ENCODE measurements at regions not wholly inside any gene's neighbourhood (a gene's known extent, or its start where the extent isn't known, plus 50 kb on each side); places are given as distances from the start of the nearest gene placed in this dataset.

- no peak for DNase-seq (ENCODE audit: low spot score in 2 of 2, unreplicated experiment in 2 of 2)
- Mint-ChIP-seq H3K27me3 (ENCODE audit: low read depth) (no peaks in the 10 kb centered on the region), H3K4me1 (peaks cover 4% of the 10 kb centered on the region), H3K36me3 (no peaks in the 10 kb centered on the region), H3K4me3 (no peak overlapping the region), H3K27ac (peak overlapping the region; percentile 25), H3K9me3 (peaks cover 19% of the 10 kb centered on the region)
- no peak for TF ChIP-seq CTCF (IDR thresholded peaks at IDR 0.05; ENCODE audit: unreplicated experiment)
These were observed 158.6 kb upstream of the CARD18 start for GRCh38 chr11:105298174-105298573.

DNA sequence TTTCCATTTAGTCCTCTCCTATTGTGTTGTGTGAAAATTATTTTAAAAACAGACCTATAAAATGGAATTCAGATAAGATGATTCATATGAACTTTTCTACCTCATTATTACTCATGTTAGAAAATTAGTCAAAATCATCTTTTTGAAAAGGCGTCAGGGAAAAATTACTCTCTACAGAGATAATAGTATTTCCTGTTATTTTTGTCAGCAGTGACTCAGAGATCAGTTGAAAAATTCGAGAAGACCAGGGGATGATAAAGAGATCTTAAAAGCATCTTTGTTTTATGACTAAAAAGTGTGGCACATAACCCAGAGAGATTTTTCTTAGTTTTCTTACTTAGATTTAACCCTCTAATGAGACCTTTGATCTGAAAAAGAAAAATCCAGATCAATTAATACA is 157.9 kb upstream of the CARD18 start:
- H3K4me1 Mint-ChIP-seq, result peaks cover 4% of the 10 kb centered on the region
- DNase-seq (ENCODE audit: low spot score in 2 of 2, unreplicated experiment in 2 of 2), result no peak
- H3K4me3 Mint-ChIP-seq, result no peak overlapping the region
- no peaks in the 10 kb centered on the region for H3K27me3 Mint-ChIP-seq (ENCODE audit: low read depth)
- H3K36me3 Mint-ChIP-seq, result peaks cover 2% of the 10 kb centered on the region
- peaks cover 25% of the 10 kb centered on the region for H3K9me3 Mint-ChIP-seq
- no peak for TF ChIP-seq CTCF (IDR thresholded peaks at IDR 0.05; ENCODE audit: unreplicated experiment)
- H3K27ac Mint-ChIP-seq, result peak overlapping the region; percentile 43

- no peak for DNase-seq (ENCODE audit: low spot score in 2 of 2, unreplicated experiment in 2 of 2)
- H3K9me3 Mint-ChIP-seq, result peaks cover 28% of the 10 kb centered on the region
- H3K36me3 Mint-ChIP-seq, result peaks cover 2% of the 10 kb centered on the region
- peaks cover 4% of the 10 kb centered on the region for H3K4me1 Mint-ChIP-seq
- H3K4me3 Mint-ChIP-seq, result no peak overlapping the region
- no peak overlapping the region for H3K27ac Mint-ChIP-seq
- TF ChIP-seq CTCF (IDR thresholded peaks at IDR 0.05; ENCODE audit: unreplicated experiment), result no peak
- no peaks in the 10 kb centered on the region for H3K27me3 Mint-ChIP-seq (ENCODE audit: low read depth)
These were observed 157.2 kb upstream of the CARD18 start for GRCh38 chr11:105296806-105297205.

- peaks cover 29% of the 10 kb centered on the region for H3K9me3 Mint-ChIP-seq
- H3K27ac Mint-ChIP-seq, result no peak overlapping the region
- peaks cover 2% of the 10 kb centered on the region for H3K36me3 Mint-ChIP-seq
- H3K27me3 Mint-ChIP-seq (ENCODE audit: low read depth), result no peaks in the 10 kb centered on the region
- H3K4me3 Mint-ChIP-seq, result no peak overlapping the region
- no peak for DNase-seq (ENCODE audit: low spot score in 2 of 2, unreplicated experiment in 2 of 2)
- peaks cover 4% of the 10 kb centered on the region for H3K4me1 Mint-ChIP-seq
- TF ChIP-seq CTCF (IDR thresholded peaks at IDR 0.05; ENCODE audit: unreplicated experiment), result no peak
These were observed 156.8 kb upstream of the CARD18 start for GRCh38 chr11:105296386-105296785.

DNA sequence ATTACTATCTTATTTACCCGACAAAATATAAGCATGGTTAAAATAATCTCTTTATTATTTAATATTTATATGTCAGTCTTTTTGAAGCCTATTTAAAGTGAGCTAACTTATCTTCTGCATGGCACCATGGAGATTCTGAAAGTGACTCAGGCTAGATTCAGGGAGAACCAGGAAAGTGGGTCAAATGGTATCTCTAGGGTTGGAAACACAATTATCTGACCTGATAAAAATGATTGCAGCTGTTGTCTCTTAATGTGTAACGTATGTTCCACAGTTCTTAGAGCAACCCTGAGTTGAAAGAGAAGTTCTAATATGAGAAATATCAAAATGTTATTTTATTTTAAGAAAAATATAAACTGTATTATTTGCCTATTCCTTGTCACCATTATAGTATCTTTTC is 143.1 kb upstream of the CARD18 start:
- DNase-seq (ENCODE audit: low spot score in 2 of 2, unreplicated experiment in 2 of 2), result no peak
- peak overlapping the region; percentile 59 for H3K27ac Mint-ChIP-seq
- peaks cover 2% of the 10 kb centered on the region for H3K36me3 Mint-ChIP-seq
- H3K9me3 Mint-ChIP-seq, result peaks cover 28% of the 10 kb centered on the region
- no peaks in the 10 kb centered on the region for H3K27me3 Mint-ChIP-seq (ENCODE audit: low read depth)
- H3K4me3 Mint-ChIP-seq, result no peak overlapping the region
- no peak for TF ChIP-seq CTCF (IDR thresholded peaks at IDR 0.05; ENCODE audit: unreplicated experiment)
- peaks cover 5% of the 10 kb centered on the region for H3K4me1 Mint-ChIP-seq

- Mint-ChIP-seq H3K36me3 (peaks cover 3% of the 10 kb centered on the region), H3K9me3 (peaks cover 18% of the 10 kb centered on the region), H3K4me1 (peaks cover 4% of the 10 kb centered on the region), H3K27ac (no peak overlapping the region), H3K4me3 (no peak overlapping the region), H3K27me3 (ENCODE audit: low read depth) (no peaks in the 10 kb centered on the region)
- DNase-seq (ENCODE audit: low spot score in 2 of 2, unreplicated experiment in 2 of 2), result no peak
- TF ChIP-seq CTCF (IDR thresholded peaks at IDR 0.05; ENCODE audit: unreplicated experiment), result no peak
These were observed 135.1 kb upstream of the CARD18 start for GRCh38 chr11:105274631-105275030.
